Heart left ventricle (tissue), 13 donors: ENCODE measurements at regions not wholly inside any gene's neighbourhood (a gene's known extent, or its start where the extent isn't known, plus 50 kb on each side); places are given as distances from the start of the nearest gene placed in this dataset.

ENCODE experiments used
- POLR2A ChIP-seq, 2 donors: fragments of 450-650 bp; IDR thresholded peaks; one replicate each; pipeline ENCODE4 v1.6.1; 2017; ENCODE audit warnings: antibody characterized with exemption in 2 of 2, mild to moderate bottlenecking in 2 of 2, moderate library complexity in 2 of 2
- TF ChIP-seq, protein P1 (sequence below), 12 donors: fragments of 200-600 bp; sonication (generic) in 4 of 12; IDR thresholded peaks; one replicate each; pipeline versions ENCODE4 v1.5.0 to v1.8.0; 2018 to 2022; ENCODE audit warnings: antibody characterized with exemption in 12 of 12, mild to moderate bottlenecking in 5 of 12
- donor health status: ischemic (EF 13 %, LVEDD 7.1; RV severe dilation, severe dysfunction).
- donor health status: DM: no; HTN: yes; CAD: no.
- donor health status: DM: no; HTN: no; CAD: no.
- donor health status: ischemic (EF 25% LVEDD 6.9; RV normal size, moderate dysfunction).
- donor health status: ischemic (EF 25% LVEDD 5.7; RV mildly dilated, moderate dysfunction).
- donor health status: ischemic (EF 35%, LVEDD 5.7; RV mildly dilated, moderate dysfunction).
- donor health status: nonischemic (EF 11% LVEDD 7.7; RV severe dilation, severe dysfunction).
- donor health status: DM: yes; HTN: yes; CAD: no.
- donor health status: PGD.
- donor health status: ischemic (EF 29% LVEDD 5.4; RV normal size, mild dysfunction).
- donor health status: nonischemic (EF 23%, LVEDD 6.1; RV moderate dilation, normal function).

DNA sequence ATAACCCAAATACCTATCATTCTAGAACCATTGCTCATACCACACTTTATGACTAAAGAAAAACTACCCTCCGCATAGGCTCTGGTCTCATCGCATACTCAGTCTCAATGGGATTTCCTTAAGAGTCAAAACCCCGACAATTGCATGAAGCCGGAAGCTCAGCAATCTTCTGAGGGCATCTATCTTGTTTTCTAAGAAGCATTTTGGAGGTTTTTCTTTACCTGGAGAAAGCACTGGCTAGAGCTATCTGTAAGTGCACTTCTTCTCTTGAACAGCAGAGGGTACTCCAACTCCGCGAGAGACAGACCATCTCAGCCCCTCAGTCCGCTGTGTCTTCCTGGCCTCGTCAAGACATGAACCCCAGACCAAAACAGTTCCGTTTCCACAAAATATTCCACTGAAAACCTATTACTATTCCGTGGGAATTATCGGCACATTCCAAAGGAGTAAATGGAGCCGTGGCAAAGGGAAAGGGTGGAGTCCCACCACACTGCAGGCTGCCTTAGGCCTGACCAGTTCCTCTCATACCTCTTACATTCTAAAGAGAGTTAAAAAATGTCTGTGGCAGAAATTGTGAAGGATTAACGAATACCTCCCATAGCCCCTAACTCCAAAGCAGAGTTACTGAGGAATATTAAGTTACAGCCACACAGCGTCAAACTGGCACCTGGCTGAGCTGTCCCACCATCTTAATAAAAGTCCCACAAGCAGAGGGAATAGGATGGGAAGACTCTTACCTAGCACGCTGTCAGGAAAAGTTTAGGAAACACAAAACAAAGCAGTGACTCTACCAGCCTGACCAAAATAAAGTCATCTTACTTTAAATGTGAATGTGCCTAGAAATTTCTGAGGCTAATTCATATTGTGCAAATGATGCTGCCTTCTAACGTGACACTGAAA lies 325.6 kb upstream of the VRK2 start:
- TF ChIP-seq, protein P1, sequence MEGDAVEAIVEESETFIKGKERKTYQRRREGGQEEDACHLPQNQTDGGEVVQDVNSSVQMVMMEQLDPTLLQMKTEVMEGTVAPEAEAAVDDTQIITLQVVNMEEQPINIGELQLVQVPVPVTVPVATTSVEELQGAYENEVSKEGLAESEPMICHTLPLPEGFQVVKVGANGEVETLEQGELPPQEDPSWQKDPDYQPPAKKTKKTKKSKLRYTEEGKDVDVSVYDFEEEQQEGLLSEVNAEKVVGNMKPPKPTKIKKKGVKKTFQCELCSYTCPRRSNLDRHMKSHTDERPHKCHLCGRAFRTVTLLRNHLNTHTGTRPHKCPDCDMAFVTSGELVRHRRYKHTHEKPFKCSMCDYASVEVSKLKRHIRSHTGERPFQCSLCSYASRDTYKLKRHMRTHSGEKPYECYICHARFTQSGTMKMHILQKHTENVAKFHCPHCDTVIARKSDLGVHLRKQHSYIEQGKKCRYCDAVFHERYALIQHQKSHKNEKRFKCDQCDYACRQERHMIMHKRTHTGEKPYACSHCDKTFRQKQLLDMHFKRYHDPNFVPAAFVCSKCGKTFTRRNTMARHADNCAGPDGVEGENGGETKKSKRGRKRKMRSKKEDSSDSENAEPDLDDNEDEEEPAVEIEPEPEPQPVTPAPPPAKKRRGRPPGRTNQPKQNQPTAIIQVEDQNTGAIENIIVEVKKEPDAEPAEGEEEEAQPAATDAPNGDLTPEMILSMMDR (IDR thresholded peaks at IDR 0.05), result peak; percentile 47 to 78 (median 62)
- no peak for TF ChIP-seq POLR2A (IDR thresholded peaks at IDR 0.05)
